Hematopoietic multipotent progenitor cell treated with erythropoietin and hydrocortisone succinate and interleukin-3 and kit ligand, for 17 days (in vitro differentiated cells): ENCODE measurements at regions not wholly inside any gene's neighbourhood (a gene's known extent, or its start where the extent isn't known, plus 50 kb on each side); places are given as distances from the start of the nearest gene placed in this dataset.

Source experiments
- DNase-seq: peaks from one replicate; pipeline ENCODE4 v3.0.0-alpha.2; 2015; ENCODE audit warnings: low spot score

- no peak for DNase-seq
Observed at GRCh38 chr3:106624154-106624553, 753.1 kb upstream of the CCDC54 start.

GRCh38 chr3:106628407-106628806, 748.8 kb upstream of the CCDC54 start:
- no peak for DNase-seq

GRCh38 chr3:106629215-106629832, 747.9 kb upstream of the CCDC54 start:
- no peak for DNase-seq

- DNase-seq, result no peak
Observed at GRCh38 chr3:106631373-106632108, 745.7 kb upstream of the CCDC54 start.

- DNase-seq, result no peak
Observed at GRCh38 chr3:106635271-106635670, 742.0 kb upstream of the CCDC54 start.

- no peak for DNase-seq
Observed at GRCh38 chr3:106635826-106636225, 741.4 kb upstream of the CCDC54 start.

GRCh38 chr3:106640353-106640752, 736.9 kb upstream of the CCDC54 start:
- DNase-seq, result no peak

- DNase-seq, result no peak
Observed at GRCh38 chr3:106642161-106642560, 735.1 kb upstream of the CCDC54 start.

GRCh38 chr3:106643684-106644161, 733.5 kb upstream of the CCDC54 start:
- no peak for DNase-seq

- no peak for DNase-seq
Observed at GRCh38 chr3:106673926-106674569, 703.2 kb upstream of the CCDC54 start.

GRCh38 chr3:106675451-106675850, 701.8 kb upstream of the CCDC54 start:
- DNase-seq, result no peak

- no peak for DNase-seq
Observed at GRCh38 chr3:106678657-106679390, 698.4 kb upstream of the CCDC54 start.

GRCh38 chr3:106683953-106684620, 693.2 kb upstream of the CCDC54 start:
- no peak for DNase-seq

- no peak for DNase-seq
Observed at GRCh38 chr3:106685745-106686144, 691.5 kb upstream of the CCDC54 start.

- no peak for DNase-seq
Observed at GRCh38 chr3:106687905-106688304, 689.3 kb upstream of the CCDC54 start.

GRCh38 chr3:106688464-106688863, 688.8 kb upstream of the CCDC54 start:
- DNase-seq, result no peak

GRCh38 chr3:106691476-106691875, 685.8 kb upstream of the CCDC54 start:
- DNase-seq, result no peak

GRCh38 chr3:106692624-106693023, 684.6 kb upstream of the CCDC54 start:
- no peak for DNase-seq

- DNase-seq, result no peak
Observed at GRCh38 chr3:106699122-106699521, 678.1 kb upstream of the CCDC54 start.

GRCh38 chr3:106700981-106701380, 676.3 kb upstream of the CCDC54 start:
- no peak for DNase-seq

- no peak for DNase-seq
Observed at GRCh38 chr3:106703524-106703923, 673.7 kb upstream of the CCDC54 start.

GRCh38 chr3:106707347-106707746, 669.9 kb upstream of the CCDC54 start:
- DNase-seq, result no peak
